CD14-positive monocyte (primary cell): ENCODE measurements at regions not wholly inside any gene's neighbourhood (a gene's known extent, or its start where the extent isn't known, plus 50 kb on each side); places are given as distances from the start of the nearest gene placed in this dataset.

ENCODE experiments used
- DNase-seq, 3 donors: peaks; one replicate each; pipeline ENCODE4 v3.0.0-alpha.2; 2011 to 2022
- H2AFZ ChIP-seq: 2 replicates; pipeline ENCODE4 v1.6.0; 2012; ENCODE audit warnings: mild to moderate bottlenecking, low read depth, low read length, inconsistent platforms; ENCODE audit not compliant: insufficient read depth, poor library complexity, severe bottlenecking
- H3K27ac ChIP-seq, 2 donors: 1 replicate in 1 of 2; 2 replicates in 1 of 2; pipeline ENCODE4 v1.5.1; 2012 to 2013; ENCODE audit warnings: low read length in 2 of 2, control low read depth in 1 of 2, inconsistent platforms in 1 of 2, low read depth in 1 of 2, mild to moderate bottlenecking in 1 of 2
- H3K27me3 ChIP-seq, 2 donors: one replicate each; pipeline versions ENCODE4 v1.6.0 to v1.6.1; 2011 to 2013; ENCODE audit warnings: low read length in 2 of 2; ENCODE audit not compliant: control insufficient read depth in 2 of 2, insufficient read depth in 2 of 2
- H3K36me3 ChIP-seq, 2 donors: replicated peaks in 1 of 2; 1 replicate in 1 of 2; 2 replicates in 1 of 2; pipeline versions ENCODE4 v1.5.1 to v1.6.1; 2012 to 2013; ENCODE audit warnings: low read length in 2 of 2, control low read depth in 1 of 2, inconsistent platforms in 1 of 2, mild to moderate bottlenecking in 1 of 2; ENCODE audit not compliant: insufficient read depth in 2 of 2, control insufficient read depth in 1 of 2
- H3K4me1 ChIP-seq, 2 donors: 1 replicate in 1 of 2; 2 replicates in 1 of 2; pipeline versions ENCODE4 v1.5.1 to v1.6.1; 2012 to 2013; ENCODE audit warnings: low read length in 2 of 2, control low read depth in 1 of 2, inconsistent platforms in 1 of 2, mild to moderate bottlenecking in 1 of 2, moderate library complexity in 1 of 2; ENCODE audit not compliant: insufficient read depth in 2 of 2, control insufficient read depth in 1 of 2
- H3K4me2 ChIP-seq: replicated peaks from 2 replicates; pipeline ENCODE3; 2012; ENCODE audit warnings: low read length, moderate library complexity, mild to moderate bottlenecking; ENCODE audit not compliant: poor library complexity, severe bottlenecking; ENCODE audit errors: extremely low read depth
- H3K4me3 ChIP-seq, 3 experiments: fragments of 200-600 bp in 1 of 3; sonication (generic) in 1 of 3; replicated peaks in 1 of 3; 1 replicate in 2 of 3; 2 replicates in 1 of 3; pipeline ENCODE4 v1.5.1; 2011 to 2013; ENCODE audit warnings: low read length in 3 of 3, mild to moderate bottlenecking in 3 of 3, control low read depth in 2 of 3, low read depth in 2 of 3, inconsistent platforms in 1 of 3, moderate library complexity in 1 of 3
- H3K79me2 ChIP-seq: 2 replicates; pipeline ENCODE4 v1.6.0; 2012; ENCODE audit warnings: mild to moderate bottlenecking, control low read depth, inconsistent platforms, low read length, moderate library complexity; ENCODE audit not compliant: insufficient read depth
- H3K9ac ChIP-seq: 2 replicates; pipeline ENCODE4 v1.6.0; 2017; ENCODE audit warnings: low read length, mild to moderate bottlenecking; ENCODE audit not compliant: insufficient read depth, poor library complexity, severe bottlenecking
- H3K9me3 ChIP-seq, 2 donors: replicated peaks in 1 of 2; 1 replicate in 1 of 2; 2 replicates in 1 of 2; pipeline versions ENCODE4 v1.5.1 to v1.6.1; 2012 to 2013; ENCODE audit warnings: low read length in 2 of 2, control low read depth in 1 of 2; ENCODE audit not compliant: control insufficient read depth in 1 of 2, insufficient read depth in 1 of 2
- H4K20me1 ChIP-seq: 2 replicates; pipeline ENCODE4 v1.6.0; 2012; ENCODE audit warnings: mild to moderate bottlenecking, low read length, control low read depth, moderate library complexity; ENCODE audit not compliant: insufficient read depth
- H3K27ac Mint-ChIP-seq, 7 donors: one replicate each; pipeline ENCODE4 v1.8.0; 2020; ENCODE audit warnings: mild to moderate bottlenecking in 7 of 7, mixed read lengths in 7 of 7, moderate library complexity in 6 of 7, inconsistent platforms in 2 of 7
- H3K27me3 Mint-ChIP-seq, 3 donors: one replicate each; pipeline ENCODE4 v1.8.0; 2021 to 2022; ENCODE audit warnings: low read depth in 3 of 3, mild to moderate bottlenecking in 3 of 3, mixed read lengths in 3 of 3, moderate library complexity in 3 of 3, inconsistent platforms in 1 of 3
- H3K36me3 Mint-ChIP-seq, 2 donors: one replicate each; pipeline ENCODE4 v1.8.0; 2020; ENCODE audit warnings: mixed read lengths in 2 of 2, inconsistent platforms in 1 of 2, mild to moderate bottlenecking in 1 of 2
- H3K4me1 Mint-ChIP-seq: one replicate; pipeline ENCODE4 v1.8.0; 2020; ENCODE audit warnings: mild to moderate bottlenecking, mixed read lengths
- H3K4me3 Mint-ChIP-seq, 2 donors: one replicate each; pipeline ENCODE4 v1.8.0; 2020; ENCODE audit warnings: mild to moderate bottlenecking in 2 of 2, mixed read lengths in 2 of 2, moderate library complexity in 1 of 2
- H3K9me3 Mint-ChIP-seq, 7 donors: one replicate each; pipeline ENCODE4 v1.8.0; 2020 to 2022; ENCODE audit warnings: mixed read lengths in 7 of 7, mild to moderate bottlenecking in 6 of 7, moderate library complexity in 6 of 7, inconsistent platforms in 2 of 7
- CTCF ChIP-seq: fragments of 200-600 bp; IDR thresholded peaks from one replicate; pipeline ENCODE4 v1.8.0; 2022; ENCODE audit warnings: antibody characterized with exemption, mild to moderate bottlenecking
- WGBS: methylation state at CpG from one replicate; pipeline ENCODE4 v1.1.5; 2013; ENCODE audit warnings: missing lambda C conversion rate; ENCODE audit not compliant: insufficient coverage; 5-methylcytosine and 5-hydroxymethylcytosine counted together
- intact Hi-C, 2 donors: fragments of 100-400 bp; cut with micrococcal nuclease; formaldehyde crosslinking; loops; one replicate each; pipeline versions ENCODE4 v1.15.0 to v1.15.1; 2023

DNA sequence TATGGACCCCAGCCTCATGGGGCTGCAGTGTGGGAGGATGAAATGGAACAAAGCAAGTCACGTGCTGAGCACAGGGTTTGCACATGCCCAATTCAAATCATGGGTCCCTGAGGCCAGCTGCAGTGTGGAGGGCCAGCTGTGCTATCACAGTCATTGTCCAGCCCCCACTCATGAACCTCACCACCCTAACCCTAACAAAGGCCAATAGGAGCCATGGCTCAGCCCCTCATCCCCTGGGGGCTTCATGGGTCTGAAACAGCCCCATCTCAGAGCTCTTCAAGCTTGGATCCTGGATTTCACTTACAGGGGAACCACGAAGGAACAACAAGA, 125.6 kb upstream of the MAFB start:
- H3K79me2 ChIP-seq: no peaks in the 10 kb centered on the region
- H3K36me3 ChIP-seq: no peaks in the 10 kb centered on the region
- H3K27ac Mint-ChIP-seq: peak overlapping the region in 2 of 7 donors; percentile 17 to 22
- H3K4me3 Mint-ChIP-seq: no peak overlapping the region
- H3K27me3 ChIP-seq: no peaks in the 10 kb centered on the region
- DNase-seq: no peak
- H3K9me3 Mint-ChIP-seq: peaks cover 3 to 9% (median 7%) of the 10 kb centered on the region in 7 donors
- H3K4me2 ChIP-seq: no peak overlapping the region
- no peaks in the 10 kb centered on the region for H3K36me3 Mint-ChIP-seq
- TF ChIP-seq CTCF: no peak
- H3K27ac ChIP-seq: no peak overlapping the region
- H3K4me3 ChIP-seq: no peak overlapping the region
- H3K27me3 Mint-ChIP-seq: peaks cover 3 to 8% (median 6%) of the 10 kb centered on the region in 3 donors
- H3K9me3 ChIP-seq: peaks cover 4 to 5% of the 10 kb centered on the region in 2 donors
- H3K4me1 ChIP-seq: peaks cover 11 to 13% of the 10 kb centered on the region in 2 donors
- WGBS: no CpG with 5 or more reads among the region's 2 CpGs
- no peak overlapping the region for H2AFZ ChIP-seq
- no peak overlapping the region for H3K9ac ChIP-seq
- intact Hi-C loops: no loop called here
- peaks cover 20% of the 10 kb centered on the region for H3K4me1 Mint-ChIP-seq
- no peaks in the 10 kb centered on the region for H4K20me1 ChIP-seq

DNA sequence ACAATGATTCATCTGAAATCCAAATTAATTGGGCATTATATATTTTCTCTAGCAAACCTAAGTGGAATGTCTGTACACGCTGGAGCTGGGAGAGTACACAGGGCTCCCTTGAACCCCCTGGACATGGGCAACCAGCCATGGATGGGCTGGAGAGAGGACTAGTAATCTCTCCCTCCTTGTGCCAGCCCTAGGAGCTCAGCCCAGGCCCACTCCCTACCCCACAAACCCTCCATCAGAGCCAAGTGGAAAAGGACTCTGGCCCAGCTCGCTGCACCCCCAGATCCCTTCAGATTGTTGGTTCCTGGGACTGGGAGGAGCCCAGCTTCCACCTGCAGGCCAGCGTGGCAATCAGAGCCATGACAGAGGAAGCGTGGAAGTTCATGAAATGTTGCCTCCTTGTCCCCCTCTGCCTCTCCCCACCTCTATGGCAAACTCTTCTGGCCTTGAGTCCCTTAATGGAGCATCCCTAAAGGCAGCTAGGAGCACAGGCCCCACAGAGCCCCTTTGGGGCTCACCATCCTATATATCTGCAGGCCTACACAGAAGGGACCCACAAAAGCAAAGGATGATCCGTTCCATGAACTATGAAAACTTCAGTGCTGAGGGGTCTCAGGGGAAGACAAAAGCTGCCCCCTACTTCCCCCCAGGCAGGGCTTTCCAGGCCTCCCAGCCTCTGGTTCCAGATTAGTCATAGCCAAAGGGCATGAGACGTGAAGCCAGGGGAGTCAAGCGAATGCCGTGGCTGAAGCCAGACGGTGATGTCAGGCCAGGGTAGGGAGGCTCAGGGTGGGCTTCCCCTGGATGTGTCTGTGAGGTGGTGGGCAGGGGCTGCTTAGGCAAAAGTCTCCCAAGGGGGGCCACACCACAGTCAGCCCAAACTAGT, 126.4 kb upstream of the MAFB start:
- H3K27me3 Mint-ChIP-seq: peaks cover 3 to 10% (median 6%) of the 10 kb centered on the region in 3 donors
- H3K4me3 Mint-ChIP-seq: no peak overlapping the region
- intact Hi-C loops: no loop called here
- peaks cover 3 to 13% (median 8%) of the 10 kb centered on the region in 7 donors for H3K9me3 Mint-ChIP-seq
- H3K36me3 ChIP-seq: no peaks in the 10 kb centered on the region
- H3K27me3 ChIP-seq: no peaks in the 10 kb centered on the region
- no peak overlapping the region for H3K4me2 ChIP-seq
- H3K4me1 ChIP-seq: peaks cover 8 to 9% of the 10 kb centered on the region in 2 donors
- WGBS: 88% methylated on average over 3 of the region's 9 CpGs
- no peak overlapping the region for H3K4me3 ChIP-seq
- H3K9me3 ChIP-seq: peaks cover 4 to 5% of the 10 kb centered on the region in 2 donors
- H3K27ac Mint-ChIP-seq: peak overlapping the region in 1 of 7 donors; percentile 22
- H4K20me1 ChIP-seq: no peaks in the 10 kb centered on the region
- no peak for TF ChIP-seq CTCF
- no peak overlapping the region for H3K27ac ChIP-seq
- no peak for DNase-seq
- H2AFZ ChIP-seq: no peak overlapping the region
- no peak overlapping the region for H3K9ac ChIP-seq
- H3K36me3 Mint-ChIP-seq: no peaks in the 10 kb centered on the region
- H3K79me2 ChIP-seq: no peaks in the 10 kb centered on the region
- H3K4me1 Mint-ChIP-seq: peaks cover 13% of the 10 kb centered on the region
